Coronary artery (tissue), 2 donors: ENCODE measurements at regions not wholly inside any gene's neighbourhood (a gene's known extent, or its start where the extent isn't known, plus 50 kb on each side); places are given as distances from the start of the nearest gene placed in this dataset.

Experiments used
- DNase-seq: peaks from one replicate; pipeline ENCODE4 v3.0.0-alpha.2; 2017; ENCODE audit warnings: low spot score
- H3K27ac ChIP-seq, 2 donors: fragments of 200-600 bp; sonication (generic); one replicate each; pipeline ENCODE4 v1.5.1; 2016 to 2019
- H3K4me3 ChIP-seq: fragments of 200-600 bp; sonication (generic); 2 replicates; pipeline ENCODE4 v1.5.1; 2016; ENCODE audit warnings: mild to moderate bottlenecking, moderate library complexity
- CTCF ChIP-seq: fragments of 200-600 bp; sonication (generic); IDR thresholded peaks from one replicate; pipeline ENCODE4 v1.5.1; 2019; ENCODE audit warnings: antibody characterized with exemption

GRCh38 chr2:9110893-9111569, 95.6 kb upstream of the ASAP2 start:
- no peak for TF ChIP-seq CTCF
- DNase-seq: peak; percentile 22
- Histone ChIP-seq H3K4me3 (no peak overlapping the region), H3K27ac (no peak overlapping the region)

- no peak for TF ChIP-seq CTCF
- H3K4me3 ChIP-seq: no peak overlapping the region
Measured at GRCh38 chr2:9110346-9110884, 96.2 kb upstream of the ASAP2 start.

GRCh38 chr2:9109871-9110270, 96.7 kb upstream of the ASAP2 start:
- Histone ChIP-seq H3K4me3 (no peak overlapping the region), H3K27ac (no peak overlapping the region)
- DNase-seq: peak; percentile 58
- TF ChIP-seq CTCF: no peak

More at GRCh38 chr2:9110346-9110884, 96.2 kb upstream of the ASAP2 start:
- no peak overlapping the region for H3K27ac ChIP-seq
- DNase-seq: peak; percentile 54

- peak; percentile 31 for DNase-seq
- Histone ChIP-seq H3K4me3 (no peak overlapping the region), H3K27ac (no peak overlapping the region)
- TF ChIP-seq CTCF: no peak
Measured at GRCh38 chr2:9108210-9108967, 98.2 kb upstream of the ASAP2 start.

- H3K4me3 ChIP-seq: no peak overlapping the region
- H3K27ac ChIP-seq: no peak overlapping the region
- TF ChIP-seq CTCF: no peak
- DNase-seq: peak; percentile 63
Measured at GRCh38 chr2:9107168-9108025, 99.2 kb upstream of the ASAP2 start.

- Histone ChIP-seq H3K27ac (no peak overlapping the region), H3K4me3 (no peak overlapping the region)
- no peak for TF ChIP-seq CTCF
- DNase-seq: peak; percentile 41
Measured at GRCh38 chr2:9106338-9107167, 100.1 kb upstream of the ASAP2 start.
